ENCODE measurements at regions not wholly inside any gene's neighbourhood (a gene's known extent, or its start where the extent isn't known, plus 50 kb on each side); places are given as distances from the start of the nearest gene placed in this dataset.

DNA sequence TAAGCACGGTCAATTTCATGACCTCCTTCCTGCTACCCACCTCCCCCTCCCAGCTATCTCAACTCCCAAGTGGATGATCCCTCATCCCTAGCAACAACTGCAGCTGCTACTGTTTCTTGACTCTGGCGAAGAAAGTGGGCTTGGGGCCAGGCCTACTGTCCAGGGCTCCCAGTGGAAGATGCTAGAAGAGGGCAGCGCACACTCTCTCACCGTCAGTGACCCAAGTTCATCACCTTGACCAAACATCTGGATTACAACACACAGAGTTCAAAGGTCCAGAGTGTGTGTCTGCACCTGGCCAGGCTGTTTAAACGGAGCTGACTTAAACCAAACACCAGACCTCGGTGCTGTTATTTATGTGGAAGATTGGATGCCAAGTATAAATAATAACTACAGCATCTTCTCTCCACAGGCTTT, 385.6 kb downstream of the SHQ1 start (continued):
- TF ChIP-seq, protein P1, sequence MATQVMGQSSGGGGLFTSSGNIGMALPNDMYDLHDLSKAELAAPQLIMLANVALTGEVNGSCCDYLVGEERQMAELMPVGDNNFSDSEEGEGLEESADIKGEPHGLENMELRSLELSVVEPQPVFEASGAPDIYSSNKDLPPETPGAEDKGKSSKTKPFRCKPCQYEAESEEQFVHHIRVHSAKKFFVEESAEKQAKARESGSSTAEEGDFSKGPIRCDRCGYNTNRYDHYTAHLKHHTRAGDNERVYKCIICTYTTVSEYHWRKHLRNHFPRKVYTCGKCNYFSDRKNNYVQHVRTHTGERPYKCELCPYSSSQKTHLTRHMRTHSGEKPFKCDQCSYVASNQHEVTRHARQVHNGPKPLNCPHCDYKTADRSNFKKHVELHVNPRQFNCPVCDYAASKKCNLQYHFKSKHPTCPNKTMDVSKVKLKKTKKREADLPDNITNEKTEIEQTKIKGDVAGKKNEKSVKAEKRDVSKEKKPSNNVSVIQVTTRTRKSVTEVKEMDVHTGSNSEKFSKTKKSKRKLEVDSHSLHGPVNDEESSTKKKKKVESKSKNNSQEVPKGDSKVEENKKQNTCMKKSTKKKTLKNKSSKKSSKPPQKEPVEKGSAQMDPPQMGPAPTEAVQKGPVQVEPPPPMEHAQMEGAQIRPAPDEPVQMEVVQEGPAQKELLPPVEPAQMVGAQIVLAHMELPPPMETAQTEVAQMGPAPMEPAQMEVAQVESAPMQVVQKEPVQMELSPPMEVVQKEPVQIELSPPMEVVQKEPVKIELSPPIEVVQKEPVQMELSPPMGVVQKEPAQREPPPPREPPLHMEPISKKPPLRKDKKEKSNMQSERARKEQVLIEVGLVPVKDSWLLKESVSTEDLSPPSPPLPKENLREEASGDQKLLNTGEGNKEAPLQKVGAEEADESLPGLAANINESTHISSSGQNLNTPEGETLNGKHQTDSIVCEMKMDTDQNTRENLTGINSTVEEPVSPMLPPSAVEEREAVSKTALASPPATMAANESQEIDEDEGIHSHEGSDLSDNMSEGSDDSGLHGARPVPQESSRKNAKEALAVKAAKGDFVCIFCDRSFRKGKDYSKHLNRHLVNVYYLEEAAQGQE (IDR thresholded peaks at IDR 0.05; ENCODE audit: unreplicated experiment) = no peak
- TF ChIP-seq, protein P2, sequence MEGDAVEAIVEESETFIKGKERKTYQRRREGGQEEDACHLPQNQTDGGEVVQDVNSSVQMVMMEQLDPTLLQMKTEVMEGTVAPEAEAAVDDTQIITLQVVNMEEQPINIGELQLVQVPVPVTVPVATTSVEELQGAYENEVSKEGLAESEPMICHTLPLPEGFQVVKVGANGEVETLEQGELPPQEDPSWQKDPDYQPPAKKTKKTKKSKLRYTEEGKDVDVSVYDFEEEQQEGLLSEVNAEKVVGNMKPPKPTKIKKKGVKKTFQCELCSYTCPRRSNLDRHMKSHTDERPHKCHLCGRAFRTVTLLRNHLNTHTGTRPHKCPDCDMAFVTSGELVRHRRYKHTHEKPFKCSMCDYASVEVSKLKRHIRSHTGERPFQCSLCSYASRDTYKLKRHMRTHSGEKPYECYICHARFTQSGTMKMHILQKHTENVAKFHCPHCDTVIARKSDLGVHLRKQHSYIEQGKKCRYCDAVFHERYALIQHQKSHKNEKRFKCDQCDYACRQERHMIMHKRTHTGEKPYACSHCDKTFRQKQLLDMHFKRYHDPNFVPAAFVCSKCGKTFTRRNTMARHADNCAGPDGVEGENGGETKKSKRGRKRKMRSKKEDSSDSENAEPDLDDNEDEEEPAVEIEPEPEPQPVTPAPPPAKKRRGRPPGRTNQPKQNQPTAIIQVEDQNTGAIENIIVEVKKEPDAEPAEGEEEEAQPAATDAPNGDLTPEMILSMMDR (conservative IDR thresholded peaks at IDR 0.05; ENCODE audit: low read depth in 2 of 2) = no peak

DNA sequence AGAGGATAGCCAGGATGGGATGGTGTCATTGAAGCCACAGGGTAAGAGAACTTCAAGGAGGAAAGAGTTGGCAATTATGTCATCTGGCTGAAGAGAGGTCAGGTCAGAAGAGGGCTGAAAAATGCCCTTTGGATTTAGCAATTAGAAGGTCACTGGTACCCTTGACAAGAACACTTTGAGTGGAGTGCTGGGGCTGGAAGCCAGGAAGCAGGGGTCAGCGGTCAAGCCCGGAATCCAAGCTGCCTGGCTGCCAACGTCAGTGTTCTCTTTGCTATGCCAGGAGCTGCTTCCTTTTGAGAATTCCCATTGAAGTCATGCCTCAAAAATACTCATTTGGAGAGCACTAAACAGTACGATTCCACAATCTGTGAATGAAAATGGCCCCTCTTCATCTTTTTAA, 386.5 kb downstream of the SHQ1 start:
- H3K36me3 ChIP-seq (ENCODE audit: insufficient read depth) = no peaks in the 10 kb centered on the region
- H3K27ac ChIP-seq (ENCODE audit: low read depth) = no peak overlapping the region
- ATAC-seq = no peak
- Mint-ChIP-seq H3K27me3 (ENCODE audit: insufficient read depth, low read depth, poor library complexity) (no peaks in the 10 kb centered on the region), H3K9me3 (no peaks in the 10 kb centered on the region), H3K36me3 (ENCODE audit: low read depth) (no peaks in the 10 kb centered on the region), H3K4me1 (peaks cover 9% of the 10 kb centered on the region), H3K4me3 (no peak overlapping the region), H3K27ac (no peak overlapping the region)
- TF ChIP-seq STAT1 (IDR thresholded peaks at IDR 0.05; ENCODE audit: unreplicated experiment) (no peak), JUNB (IDR thresholded peaks at IDR 0.05; ENCODE audit: unreplicated experiment) (no peak), ZNF462 (CRISPR knock-in tag; IDR thresholded peaks at IDR 0.05) (no peak), ZNF114 (CRISPR knock-in tag; IDR thresholded peaks at IDR 0.05) (no peak), CREB1 (CRISPR knock-in tag; IDR thresholded peaks at IDR 0.05; ENCODE audit: low read depth) (no peak)
- TF ChIP-seq, protein P1 (IDR thresholded peaks at IDR 0.05; ENCODE audit: unreplicated experiment) = no peak
- no peaks in the 10 kb centered on the region for H3K79me2 ChIP-seq (replicated peaks; ENCODE audit: insufficient read depth)
- H3K4me2 ChIP-seq = no peak overlapping the region
- 0 out of 2 replicates have a peak, but pooled peaks cover 4% of the 10 kb centered on the region for H3K4me1 ChIP-seq (ENCODE audit: insufficient read depth)
- H4K20me1 ChIP-seq (replicated peaks; ENCODE audit: insufficient read depth) = no peaks in the 10 kb centered on the region
- no peak overlapping the region for H2AFZ ChIP-seq
- no peaks in the 10 kb centered on the region for H3F3A ChIP-seq (replicated peaks; ENCODE audit: low read depth)
- H3K4me3 ChIP-seq = no peak overlapping the region
- H3K9me2 ChIP-seq (ENCODE audit: insufficient read depth) = 0 out of 2 replicates have a peak, but pooled peaks cover 5% of the 10 kb centered on the region
- no peak for DNase-seq (ENCODE audit: low spot score)
- H3K27me3 ChIP-seq (ENCODE audit: insufficient read depth) = no peaks in the 10 kb centered on the region
